ENCODE measurements at regions not wholly inside any gene's neighbourhood (a gene's known extent, or its start where the extent isn't known, plus 50 kb on each side); places are given as distances from the start of the nearest gene placed in this dataset.

GRCh38 chr12:58654021-58654420 is 266.3 kb downstream of the LRIG3 start:
- TF ChIP-seq, protein P1, sequence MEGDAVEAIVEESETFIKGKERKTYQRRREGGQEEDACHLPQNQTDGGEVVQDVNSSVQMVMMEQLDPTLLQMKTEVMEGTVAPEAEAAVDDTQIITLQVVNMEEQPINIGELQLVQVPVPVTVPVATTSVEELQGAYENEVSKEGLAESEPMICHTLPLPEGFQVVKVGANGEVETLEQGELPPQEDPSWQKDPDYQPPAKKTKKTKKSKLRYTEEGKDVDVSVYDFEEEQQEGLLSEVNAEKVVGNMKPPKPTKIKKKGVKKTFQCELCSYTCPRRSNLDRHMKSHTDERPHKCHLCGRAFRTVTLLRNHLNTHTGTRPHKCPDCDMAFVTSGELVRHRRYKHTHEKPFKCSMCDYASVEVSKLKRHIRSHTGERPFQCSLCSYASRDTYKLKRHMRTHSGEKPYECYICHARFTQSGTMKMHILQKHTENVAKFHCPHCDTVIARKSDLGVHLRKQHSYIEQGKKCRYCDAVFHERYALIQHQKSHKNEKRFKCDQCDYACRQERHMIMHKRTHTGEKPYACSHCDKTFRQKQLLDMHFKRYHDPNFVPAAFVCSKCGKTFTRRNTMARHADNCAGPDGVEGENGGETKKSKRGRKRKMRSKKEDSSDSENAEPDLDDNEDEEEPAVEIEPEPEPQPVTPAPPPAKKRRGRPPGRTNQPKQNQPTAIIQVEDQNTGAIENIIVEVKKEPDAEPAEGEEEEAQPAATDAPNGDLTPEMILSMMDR (IDR thresholded peaks at IDR 0.05): no peak
- TF ChIP-seq POLR2A (IDR thresholded peaks at IDR 0.05): no peak
